GM23338 (cell line): ENCODE measurements at regions not wholly inside any gene's neighbourhood (a gene's known extent, or its start where the extent isn't known, plus 50 kb on each side); places are given as distances from the start of the nearest gene placed in this dataset.

ENCODE experiments used
- ATAC-seq: fragments of 200-7000 bp; cut with Tn5 transposase; 3 replicates; pipeline ENCODE4 v1.9.1; 2020
- DNase-seq: peaks from one replicate; pipeline ENCODE4 v3.0.0-alpha.2; 2015; ENCODE audit warnings: low spot score
- H2AFZ ChIP-seq: fragments of 200-600 bp; sonication (generic); 2 replicates; pipeline ENCODE4 v1.8.0; 2016; ENCODE audit warnings: antibody characterized with exemption, mild to moderate bottlenecking, moderate library complexity
- H3F3A ChIP-seq: fragments of 200-600 bp; sonication (generic); replicated peaks from 2 replicates; pipeline ENCODE4 v1.8.0; 2017; ENCODE audit warnings: antibody characterized with exemption, mixed run types, low read depth
- H3K27ac ChIP-seq: fragments of 200-600 bp; sonication (generic); 2 replicates; pipeline ENCODE4 v1.6.1; 2016; ENCODE audit warnings: low read depth
- H3K27me3 ChIP-seq: fragments of 200-600 bp; sonication (generic); 2 replicates; pipeline ENCODE4 v1.8.0; 2016; ENCODE audit warnings: mild to moderate bottlenecking, mixed run types, moderate library complexity; ENCODE audit not compliant: insufficient read depth
- H3K36me3 ChIP-seq: fragments of 200-600 bp; sonication (generic); 2 replicates; pipeline ENCODE4 v1.8.0; 2016; ENCODE audit warnings: mild to moderate bottlenecking; ENCODE audit not compliant: insufficient read depth
- H3K4me1 ChIP-seq: fragments of 200-600 bp; sonication (generic); 2 replicates; pipeline ENCODE4 v1.8.0; 2016; ENCODE audit warnings: mild to moderate bottlenecking, moderate library complexity; ENCODE audit not compliant: insufficient read depth
- H3K4me2 ChIP-seq: fragments of 200-600 bp; sonication (generic); 2 replicates; pipeline ENCODE4 v1.7.1; 2017; ENCODE audit warnings: mixed run types
- H3K4me3 ChIP-seq: fragments of 200-600 bp; sonication (generic); 2 replicates; pipeline ENCODE4 v1.6.1; 2016; ENCODE audit warnings: mixed run types
- H3K79me2 ChIP-seq: fragments of 200-600 bp; sonication (generic); replicated peaks from 2 replicates; pipeline ENCODE4 v1.8.0; 2017; ENCODE audit warnings: mild to moderate bottlenecking; ENCODE audit not compliant: insufficient read depth
- H3K9me2 ChIP-seq: fragments of 200-600 bp; sonication (generic); 2 replicates; pipeline ENCODE4 v1.8.0; 2017; ENCODE audit not compliant: insufficient read depth
- H4K20me1 ChIP-seq: fragments of 200-600 bp; sonication (generic); replicated peaks from 2 replicates; pipeline ENCODE4 v1.8.0; 2017; ENCODE audit warnings: mild to moderate bottlenecking; ENCODE audit not compliant: insufficient read depth
- H3K27ac Mint-ChIP-seq: 2 replicates; pipeline ENCODE4 v1.8.0; 2020; ENCODE audit warnings: inconsistent platforms, mild to moderate bottlenecking, moderate library complexity, mixed read lengths
- H3K27me3 Mint-ChIP-seq: 3 replicates; pipeline ENCODE4 v1.8.0; 2022; ENCODE audit warnings: low read depth, mild to moderate bottlenecking, moderate library complexity, mixed read lengths, inconsistent platforms; ENCODE audit not compliant: insufficient read depth, poor library complexity
- H3K36me3 Mint-ChIP-seq: 3 replicates; pipeline ENCODE4 v1.8.0; 2021; ENCODE audit warnings: low read depth, mild to moderate bottlenecking, inconsistent platforms, moderate library complexity, mixed read lengths
- H3K4me1 Mint-ChIP-seq: 3 replicates; pipeline ENCODE4 v1.8.0; 2020; ENCODE audit warnings: mild to moderate bottlenecking, inconsistent platforms, mixed read lengths
- H3K4me3 Mint-ChIP-seq: 3 replicates; pipeline ENCODE4 v1.8.0; 2021; ENCODE audit warnings: moderate library complexity, mild to moderate bottlenecking, inconsistent platforms, mixed read lengths
- H3K9me3 Mint-ChIP-seq: 3 replicates; pipeline ENCODE4 v1.8.0; 2020; ENCODE audit warnings: moderate library complexity, mild to moderate bottlenecking, inconsistent platforms, mixed read lengths
- EZH2 ChIP-seq: fragments of 200-600 bp; sonication (generic); IDR thresholded peaks from one replicate; pipeline ENCODE4 v1.8.0; 2017; ENCODE audit warnings: antibody characterized with exemption, mild to moderate bottlenecking, low read depth; ENCODE audit not compliant: unreplicated experiment
- STAT1 ChIP-seq: IDR thresholded peaks from one replicate; pipeline ENCODE4 v1.6.1; 2016; ENCODE audit warnings: antibody characterized with exemption; ENCODE audit not compliant: unreplicated experiment
- ZNF114 ChIP-seq: fragments of 250-450 bp; sonication (Bioruptor Pico); IDR thresholded peaks from 2 replicates; pipeline ENCODE4 v1.5.0; 2020; ENCODE audit warnings: mild to moderate bottlenecking, moderate library complexity
- TF ChIP-seq, protein P1 (sequence below), 2 experiments: fragments of 200-600 bp in 1 of 2; sonication (generic) in 1 of 2; conservative IDR thresholded peaks; 2 replicates each; pipeline versions ENCODE4 v1.5.1 to v1.6.1; 2016 to 2017; ENCODE audit warnings: antibody characterized with exemption in 2 of 2, low read depth in 2 of 2, mild to moderate bottlenecking in 2 of 2, moderate library complexity in 1 of 2
- TF ChIP-seq, protein P2 (sequence below): IDR thresholded peaks from one replicate; pipeline ENCODE4 v1.6.1; 2018; ENCODE audit warnings: antibody characterized with exemption; ENCODE audit not compliant: unreplicated experiment

DNA sequence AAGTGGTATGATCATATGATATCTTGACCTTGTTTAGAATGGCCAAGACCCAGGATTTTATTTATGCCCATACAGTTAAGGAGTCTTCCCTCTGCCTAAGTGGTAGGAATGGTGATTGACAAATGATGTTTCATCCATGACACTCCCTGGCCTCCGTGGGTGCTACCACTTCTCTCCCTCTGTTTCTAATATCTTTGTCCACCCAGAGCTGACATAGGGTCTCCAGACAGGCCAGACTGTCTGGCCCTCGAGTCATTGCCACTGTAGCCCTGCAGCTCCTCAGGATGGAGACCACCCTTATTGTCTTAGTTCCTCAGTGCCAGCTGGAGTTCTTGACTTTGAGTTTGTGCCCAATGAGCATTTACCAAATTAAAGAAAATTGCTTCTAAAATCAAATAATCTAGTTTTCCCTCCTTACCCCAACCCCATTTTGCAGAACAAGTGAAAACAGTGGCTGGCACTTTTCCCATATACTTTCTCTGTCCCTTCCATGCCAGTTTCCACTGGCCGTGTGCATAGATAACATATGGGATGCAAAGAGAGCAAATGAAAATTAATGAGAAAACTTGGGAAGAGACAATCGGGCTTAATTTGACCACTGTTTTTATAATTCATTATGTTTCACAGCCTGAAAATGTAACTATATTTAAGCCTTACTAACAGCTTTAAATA, 235.7 kb downstream of the NSG2 start:
- H3K9me3 Mint-ChIP-seq = peaks cover 3% of the 10 kb centered on the region; the same call in 1 of the 3 replicates
- H4K20me1 ChIP-seq = no peaks in the 10 kb centered on the region

DNA sequence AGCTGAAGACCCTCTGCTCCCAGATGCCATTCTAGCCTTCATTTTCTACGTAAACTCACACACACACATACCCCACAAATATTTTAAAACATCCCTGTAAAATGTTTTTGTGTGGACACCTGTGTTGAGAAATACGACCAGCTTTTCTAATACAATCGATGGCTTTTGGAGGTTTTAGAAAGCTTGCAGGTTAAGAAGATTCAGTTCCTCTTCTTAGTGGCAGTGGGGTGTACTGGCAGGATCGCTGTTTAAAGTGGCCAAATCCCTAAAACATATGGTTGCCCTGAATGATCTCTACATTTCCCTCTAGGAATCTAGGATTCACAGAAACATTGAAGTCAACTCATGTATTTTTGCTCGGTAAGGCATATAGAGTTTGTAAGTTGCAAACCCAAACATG, 236.3 kb downstream of the NSG2 start:
- Mint-ChIP-seq H3K4me1 (no peaks in the 10 kb centered on the region), H3K27me3 (peaks cover 10% of the 10 kb centered on the region), H3K9me3 (peaks cover 3% of the 10 kb centered on the region; the same call in 1 of the 3 replicates), H3K4me3 (no peak overlapping the region), H3K36me3 (no peaks in the 10 kb centered on the region), H3K27ac (no peak overlapping the region)
- Histone ChIP-seq H3K4me3 (no peak overlapping the region), H3K9me2 (peaks cover 4% of the 10 kb centered on the region; the same call in 1 of the 2 replicates), H3K4me2 (no peak overlapping the region), H3K36me3 (no peaks in the 10 kb centered on the region), H4K20me1 (no peaks in the 10 kb centered on the region), H3K4me1 (no peaks in the 10 kb centered on the region), H2AFZ (no peak overlapping the region), H3K27ac (no peak overlapping the region), H3F3A (no peaks in the 10 kb centered on the region), H3K79me2 (no peaks in the 10 kb centered on the region), H3K27me3 (no peaks in the 10 kb centered on the region)
- ATAC-seq = no peak
- no peak for DNase-seq
- TF ChIP-seq, protein P1, sequence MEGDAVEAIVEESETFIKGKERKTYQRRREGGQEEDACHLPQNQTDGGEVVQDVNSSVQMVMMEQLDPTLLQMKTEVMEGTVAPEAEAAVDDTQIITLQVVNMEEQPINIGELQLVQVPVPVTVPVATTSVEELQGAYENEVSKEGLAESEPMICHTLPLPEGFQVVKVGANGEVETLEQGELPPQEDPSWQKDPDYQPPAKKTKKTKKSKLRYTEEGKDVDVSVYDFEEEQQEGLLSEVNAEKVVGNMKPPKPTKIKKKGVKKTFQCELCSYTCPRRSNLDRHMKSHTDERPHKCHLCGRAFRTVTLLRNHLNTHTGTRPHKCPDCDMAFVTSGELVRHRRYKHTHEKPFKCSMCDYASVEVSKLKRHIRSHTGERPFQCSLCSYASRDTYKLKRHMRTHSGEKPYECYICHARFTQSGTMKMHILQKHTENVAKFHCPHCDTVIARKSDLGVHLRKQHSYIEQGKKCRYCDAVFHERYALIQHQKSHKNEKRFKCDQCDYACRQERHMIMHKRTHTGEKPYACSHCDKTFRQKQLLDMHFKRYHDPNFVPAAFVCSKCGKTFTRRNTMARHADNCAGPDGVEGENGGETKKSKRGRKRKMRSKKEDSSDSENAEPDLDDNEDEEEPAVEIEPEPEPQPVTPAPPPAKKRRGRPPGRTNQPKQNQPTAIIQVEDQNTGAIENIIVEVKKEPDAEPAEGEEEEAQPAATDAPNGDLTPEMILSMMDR (conservative IDR thresholded peaks at IDR 0.05; ENCODE audit: low read depth in 2 of 2) = no peak
- TF ChIP-seq EZH2 = no peak
- TF ChIP-seq STAT1 = no peak
- TF ChIP-seq, protein P2, sequence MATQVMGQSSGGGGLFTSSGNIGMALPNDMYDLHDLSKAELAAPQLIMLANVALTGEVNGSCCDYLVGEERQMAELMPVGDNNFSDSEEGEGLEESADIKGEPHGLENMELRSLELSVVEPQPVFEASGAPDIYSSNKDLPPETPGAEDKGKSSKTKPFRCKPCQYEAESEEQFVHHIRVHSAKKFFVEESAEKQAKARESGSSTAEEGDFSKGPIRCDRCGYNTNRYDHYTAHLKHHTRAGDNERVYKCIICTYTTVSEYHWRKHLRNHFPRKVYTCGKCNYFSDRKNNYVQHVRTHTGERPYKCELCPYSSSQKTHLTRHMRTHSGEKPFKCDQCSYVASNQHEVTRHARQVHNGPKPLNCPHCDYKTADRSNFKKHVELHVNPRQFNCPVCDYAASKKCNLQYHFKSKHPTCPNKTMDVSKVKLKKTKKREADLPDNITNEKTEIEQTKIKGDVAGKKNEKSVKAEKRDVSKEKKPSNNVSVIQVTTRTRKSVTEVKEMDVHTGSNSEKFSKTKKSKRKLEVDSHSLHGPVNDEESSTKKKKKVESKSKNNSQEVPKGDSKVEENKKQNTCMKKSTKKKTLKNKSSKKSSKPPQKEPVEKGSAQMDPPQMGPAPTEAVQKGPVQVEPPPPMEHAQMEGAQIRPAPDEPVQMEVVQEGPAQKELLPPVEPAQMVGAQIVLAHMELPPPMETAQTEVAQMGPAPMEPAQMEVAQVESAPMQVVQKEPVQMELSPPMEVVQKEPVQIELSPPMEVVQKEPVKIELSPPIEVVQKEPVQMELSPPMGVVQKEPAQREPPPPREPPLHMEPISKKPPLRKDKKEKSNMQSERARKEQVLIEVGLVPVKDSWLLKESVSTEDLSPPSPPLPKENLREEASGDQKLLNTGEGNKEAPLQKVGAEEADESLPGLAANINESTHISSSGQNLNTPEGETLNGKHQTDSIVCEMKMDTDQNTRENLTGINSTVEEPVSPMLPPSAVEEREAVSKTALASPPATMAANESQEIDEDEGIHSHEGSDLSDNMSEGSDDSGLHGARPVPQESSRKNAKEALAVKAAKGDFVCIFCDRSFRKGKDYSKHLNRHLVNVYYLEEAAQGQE = no peak
- no peak for TF ChIP-seq ZNF114 (CRISPR knock-in tag)

More for the DNA sequence above, 235.7 kb downstream of the NSG2 start:
- no peaks in the 10 kb centered on the region for H3K36me3 Mint-ChIP-seq
- H3K27ac ChIP-seq = no peak overlapping the region
- no peaks in the 10 kb centered on the region for H3K79me2 ChIP-seq
- H3K4me1 ChIP-seq = no peaks in the 10 kb centered on the region
- no peak overlapping the region for H3K4me3 ChIP-seq
- TF ChIP-seq, protein P2 = no peak
- no peak for TF ChIP-seq STAT1
- no peaks in the 10 kb centered on the region for H3F3A ChIP-seq
- peaks cover 12% of the 10 kb centered on the region for H3K27me3 Mint-ChIP-seq
- H2AFZ ChIP-seq = no peak overlapping the region
- ATAC-seq (no peak), DNase-seq (no peak)
- no peaks in the 10 kb centered on the region for H3K27me3 ChIP-seq
- peaks cover 4% of the 10 kb centered on the region; the same call in 1 of the 2 replicates for H3K9me2 ChIP-seq
- H3K36me3 ChIP-seq = no peaks in the 10 kb centered on the region
- H3K4me1 Mint-ChIP-seq = no peaks in the 10 kb centered on the region
- H3K27ac Mint-ChIP-seq = no peak overlapping the region
- no peak overlapping the region for H3K4me2 ChIP-seq
- H3K4me3 Mint-ChIP-seq = no peak overlapping the region
